ENCODE measurements at regions not wholly inside any gene's neighbourhood (a gene's known extent, or its start where the extent isn't known, plus 50 kb on each side); places are given as distances from the start of the nearest gene placed in this dataset.
"Not testable (repeated sequence)": the region's sequence is repeated elsewhere in the genome, so short reads cannot be mapped to it uniquely, and the experiment has no call there.

- no peak for DNase-seq (ENCODE audit: low read depth in 2 of 2)
Observed at GRCh38 chr12:124130691-124131591, 157.9 kb downstream of the ZNF664 start.

DNA sequence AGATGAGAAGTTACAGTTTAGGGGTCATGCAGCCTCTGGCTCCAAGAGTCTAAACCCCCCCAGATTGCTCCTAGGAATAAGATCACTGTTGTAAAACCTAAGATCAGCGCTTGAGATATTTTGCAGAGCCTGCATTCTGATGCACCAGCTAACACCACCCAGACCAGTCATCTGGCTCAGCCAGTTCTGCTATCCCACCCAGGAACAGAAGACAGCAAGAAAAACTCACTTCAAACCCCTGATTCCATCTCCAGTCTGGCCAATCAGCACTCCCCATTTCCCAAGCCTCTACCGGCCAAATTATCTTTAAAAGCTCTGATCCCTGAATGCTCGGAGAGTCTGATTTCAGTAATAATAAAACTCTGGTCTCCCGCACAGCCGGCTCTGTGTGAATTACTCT, 158.6 kb downstream of the ZNF664 start:
- DNase-seq (ENCODE audit: low read depth in 2 of 2) = no peak

GRCh38 chr12:124132530-124132929, 159.5 kb downstream of the ZNF664 start:
- no peak for DNase-seq (ENCODE audit: low read depth in 2 of 2)

DNA sequence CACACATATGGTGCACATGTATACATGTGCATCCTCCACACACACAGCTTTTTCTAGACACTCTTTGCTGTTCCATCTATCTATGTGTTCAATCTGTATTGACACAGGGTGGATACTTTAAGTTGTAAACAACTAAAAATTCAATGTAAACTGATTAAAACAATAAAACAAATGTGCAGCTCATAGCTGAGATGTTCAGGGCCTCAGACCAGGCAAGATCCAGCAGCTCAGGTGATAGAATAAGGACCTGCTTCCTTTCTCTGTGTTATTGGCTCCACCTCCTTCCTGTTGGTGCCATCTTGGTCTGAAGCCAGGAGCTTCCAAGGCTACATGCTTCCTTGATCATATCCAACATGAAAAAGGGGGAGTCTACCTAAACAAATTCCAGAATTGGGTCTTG, 158.1 kb upstream of the RFLNA start:
- DNase-seq (ENCODE audit: low read depth in 2 of 2) = no peak

DNA sequence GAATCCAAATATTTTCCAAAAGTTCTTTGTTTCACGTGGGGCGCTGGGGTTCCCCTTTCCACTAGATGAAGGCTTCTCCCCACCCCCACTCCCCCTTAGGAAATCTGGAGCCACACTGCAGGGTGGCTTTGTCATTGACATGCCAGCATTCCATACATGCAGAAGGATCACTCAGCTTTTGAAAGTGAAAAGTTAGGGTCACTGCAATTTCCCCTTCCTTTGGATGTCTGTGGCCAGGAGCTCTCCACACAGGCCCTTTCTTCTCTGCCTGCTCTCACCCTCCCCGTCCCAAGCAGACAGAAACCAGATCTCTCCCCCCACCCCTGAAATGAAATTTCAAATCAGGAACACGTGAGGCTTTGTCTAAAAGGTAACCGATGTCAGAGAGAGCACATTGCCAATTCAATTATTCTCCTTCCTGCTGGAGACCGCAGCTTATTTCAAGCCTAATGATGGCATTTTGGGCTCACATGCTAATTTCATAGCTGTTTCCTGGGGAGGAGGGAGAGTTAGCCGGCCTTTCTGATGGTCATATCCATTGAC, 153.9 kb upstream of the RFLNA start:
- DNase-seq (ENCODE audit: low read depth in 2 of 2) = no peak

DNA sequence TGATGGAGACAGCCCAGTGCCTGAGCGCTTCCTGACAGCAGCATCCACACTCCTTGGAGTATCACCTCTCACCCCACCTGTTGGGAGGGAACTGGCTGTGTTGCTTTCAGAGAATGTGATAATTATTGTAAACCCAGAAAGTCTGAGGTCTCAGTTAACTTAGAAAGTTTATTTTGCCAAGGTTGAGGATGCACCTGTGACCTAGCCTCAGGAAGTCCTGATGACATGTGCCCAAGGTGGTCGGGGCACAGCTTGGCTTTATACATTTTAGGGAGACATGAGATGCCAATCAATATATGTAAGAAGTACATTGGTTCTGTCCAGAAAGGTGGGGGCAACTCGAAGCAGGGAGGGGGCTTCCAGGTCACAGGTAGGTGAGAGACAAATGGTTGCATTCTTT, 153.3 kb upstream of the RFLNA start:
- DNase-seq (ENCODE audit: low read depth in 2 of 2) = not testable (repeated sequence)

- no peak for DNase-seq (ENCODE audit: low read depth in 2 of 2)
Observed at GRCh38 chr12:124142395-124143035, 152.4 kb upstream of the RFLNA start.

GRCh38 chr12:124143726-124144125, 151.2 kb upstream of the RFLNA start:
- no peak for DNase-seq (ENCODE audit: low read depth in 2 of 2)

- no peak for DNase-seq (ENCODE audit: low read depth in 2 of 2)
Observed at GRCh38 chr12:124144531-124145194, 150.2 kb upstream of the RFLNA start.

GRCh38 chr12:124147027-124147426, 147.9 kb upstream of the RFLNA start:
- no peak for DNase-seq (ENCODE audit: low read depth in 2 of 2)

GRCh38 chr12:124147575-124147974, 147.3 kb upstream of the RFLNA start:
- no peak for DNase-seq (ENCODE audit: low read depth in 2 of 2)

GRCh38 chr12:124148481-124149273, 146.2 kb upstream of the RFLNA start:
- DNase-seq (ENCODE audit: low read depth in 2 of 2) = no peak

- DNase-seq (ENCODE audit: low read depth in 2 of 2) = no peak
Observed at GRCh38 chr12:124149287-124149686, 145.6 kb upstream of the RFLNA start.

GRCh38 chr12:124150168-124150567, 144.7 kb upstream of the RFLNA start:
- DNase-seq (ENCODE audit: low read depth in 2 of 2) = no peak

DNA sequence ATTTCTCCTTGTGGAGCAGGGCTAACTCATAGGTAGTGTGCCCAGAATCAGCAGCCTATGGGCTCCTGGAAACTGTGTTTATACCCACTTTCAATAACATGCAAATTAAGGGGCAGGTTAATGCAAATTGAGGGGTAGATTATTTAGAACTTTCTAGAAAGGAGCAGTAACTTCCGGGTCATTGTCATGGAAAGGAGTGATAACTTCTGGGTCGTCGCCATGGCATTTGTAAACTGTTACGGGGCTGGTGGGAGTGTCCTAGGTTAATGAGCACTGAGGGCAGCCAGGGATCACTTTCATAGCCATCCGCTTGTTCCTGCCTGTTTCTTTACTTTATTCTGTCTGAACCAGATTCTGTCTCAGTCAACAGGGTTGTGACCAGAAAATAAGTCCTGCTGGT, 143.3 kb upstream of the RFLNA start:
- DNase-seq (ENCODE audit: low read depth in 2 of 2) = no peak

GRCh38 chr12:124152731-124153130, 142.2 kb upstream of the RFLNA start:
- no peak for DNase-seq (ENCODE audit: low read depth in 2 of 2)

DNA sequence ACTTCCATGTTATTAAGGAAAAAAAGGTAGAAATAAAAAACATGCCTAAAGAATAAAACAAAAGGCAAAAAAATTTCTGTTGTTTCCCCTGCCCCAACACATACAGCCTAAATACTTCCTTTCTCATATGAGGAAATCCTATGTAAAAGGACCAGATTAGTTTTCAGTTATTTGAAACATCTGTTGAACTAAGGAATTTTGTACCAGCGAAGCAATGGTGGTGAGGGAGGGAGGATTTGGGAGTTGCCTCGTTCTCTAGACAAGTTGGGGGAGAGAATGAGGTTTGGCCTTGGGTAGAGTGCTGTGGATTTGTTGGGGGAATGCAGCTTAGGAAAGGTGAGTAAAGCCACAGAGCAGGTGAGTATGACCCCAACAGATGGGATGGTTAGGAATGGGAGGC, 141.5 kb upstream of the RFLNA start:
- DNase-seq (ENCODE audit: low read depth in 2 of 2) = no peak

DNA sequence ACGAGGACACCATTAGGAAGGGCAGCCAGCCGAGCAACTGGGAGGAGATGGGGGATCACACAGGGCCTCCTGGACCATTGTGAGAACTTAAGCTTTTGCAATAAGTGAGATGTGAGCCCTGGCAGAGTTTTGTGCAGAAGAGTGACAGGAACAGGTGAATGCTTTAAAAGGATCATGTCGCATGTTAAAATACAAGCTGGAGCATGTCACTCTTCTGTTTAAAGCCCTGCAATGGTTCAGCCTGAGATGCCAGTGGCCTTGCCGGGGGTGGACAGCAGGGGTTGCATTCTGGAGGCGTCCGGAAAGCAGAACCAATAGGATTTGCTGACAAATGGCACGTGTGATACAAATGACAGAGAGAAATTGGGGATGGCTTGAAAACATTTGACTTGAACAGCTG, 137.5 kb upstream of the RFLNA start:
- DNase-seq (ENCODE audit: low read depth in 2 of 2) = no peak

GRCh38 chr12:124159655-124160054, 135.2 kb upstream of the RFLNA start:
- no peak for DNase-seq (ENCODE audit: low read depth in 2 of 2)

DNA sequence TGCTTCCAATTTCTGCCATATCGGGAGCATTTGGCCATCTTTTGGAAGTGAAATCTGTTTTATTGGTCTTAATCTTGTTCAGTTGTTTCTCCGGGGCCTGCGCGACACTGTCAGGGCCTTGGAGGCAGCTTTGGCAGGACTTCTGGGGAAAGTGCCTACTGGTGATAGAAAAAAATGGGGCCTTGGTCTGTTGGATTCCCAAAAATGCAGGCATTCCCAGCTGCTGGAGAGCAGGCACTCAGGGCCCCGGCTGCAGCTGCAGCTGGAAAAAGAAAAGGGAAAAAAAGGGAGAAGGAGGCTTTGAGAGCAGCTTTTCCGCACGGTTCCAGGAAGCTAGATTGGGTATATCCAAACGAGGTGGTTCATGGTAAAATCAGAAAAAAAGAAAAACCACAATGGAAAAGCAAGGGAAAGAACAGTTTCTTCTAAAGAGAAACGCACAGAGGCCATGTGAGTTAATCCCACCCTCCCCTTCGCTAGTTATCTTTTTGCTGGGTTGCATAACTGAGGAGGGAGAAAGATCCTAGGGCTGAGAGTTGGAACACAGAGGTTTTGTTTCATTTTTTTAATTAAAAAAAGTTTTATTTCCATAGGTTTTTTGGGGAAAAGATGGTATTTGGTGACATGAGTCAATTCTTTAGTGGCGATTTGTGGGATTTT, 134.7 kb upstream of the RFLNA start:
- DNase-seq (ENCODE audit: low read depth in 2 of 2) = no peak

DNA sequence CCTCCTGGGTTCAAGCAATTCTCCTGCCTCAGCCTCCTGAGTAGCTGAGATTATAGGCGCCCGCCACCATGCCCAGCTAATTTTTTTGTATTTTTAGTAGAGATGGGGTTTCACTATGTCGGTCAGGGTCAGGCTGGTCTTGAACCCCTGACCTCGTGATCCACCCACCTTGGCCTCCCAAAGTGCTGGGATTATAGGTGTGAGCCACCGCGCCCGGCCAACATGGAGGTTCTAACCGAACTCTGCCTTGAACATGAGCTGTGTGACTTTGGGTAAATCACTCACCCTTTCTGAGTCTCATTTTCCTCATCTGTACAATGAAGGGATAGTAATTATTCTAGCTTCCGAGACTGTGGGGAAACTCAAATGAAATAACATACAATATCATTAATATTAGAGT, 133.5 kb upstream of the RFLNA start:
- not testable (repeated sequence) for DNase-seq (ENCODE audit: low read depth in 2 of 2)
